ENCODE measurements at regions not wholly inside any gene's neighbourhood (a gene's known extent, or its start where the extent isn't known, plus 50 kb on each side); places are given as distances from the start of the nearest gene placed in this dataset.

DNA sequence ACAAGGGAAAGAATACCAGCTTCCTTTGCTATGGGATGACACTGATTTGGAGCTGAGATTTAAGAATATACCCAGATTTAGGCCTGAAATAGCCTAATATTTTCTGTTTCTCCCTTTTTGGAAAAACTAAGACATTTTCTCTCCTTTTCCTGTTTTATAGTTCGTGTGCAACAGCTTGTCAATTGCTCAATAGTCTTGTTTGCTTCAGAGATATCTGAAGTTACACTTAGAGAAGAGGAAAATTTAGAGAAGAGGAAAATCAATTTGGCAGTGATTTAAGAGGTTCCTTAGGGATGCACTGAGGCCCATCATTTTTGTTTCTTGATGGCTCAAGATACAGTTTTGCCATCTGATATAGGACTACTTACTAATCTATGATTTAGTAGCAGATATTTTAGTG lies 398.6 kb downstream of the RFPL4B start:
- TF ChIP-seq CTCF (IDR thresholded peaks at IDR 0.05; ENCODE audit: insufficient read depth, low read depth, low read length), result no peak
- no peak for TF ChIP-seq EZH2 (IDR thresholded peaks at IDR 0.05; ENCODE audit: insufficient read depth, low read length)
